OCI-LY7 (cell line): ENCODE measurements at regions not wholly inside any gene's neighbourhood (a gene's known extent, or its start where the extent isn't known, plus 50 kb on each side); places are given as distances from the start of the nearest gene placed in this dataset.

ENCODE experiments used
- EZH2phosphoT487 ChIP-seq: fragments of 200-600 bp; sonication (generic); IDR thresholded peaks from 2 replicates; pipeline ENCODE4 v1.6.1; 2018; ENCODE audit warnings: low read depth, borderline replicate concordance, mild to moderate bottlenecking, mixed run types, antibody characterized with exemption, low read length, moderate library complexity, mixed read lengths
- TF ChIP-seq, protein P1 (sequence below): fragments of 200-600 bp; sonication (generic); conservative IDR thresholded peaks from 2 replicates; pipeline ENCODE4 v1.5.1; 2014; ENCODE audit warnings: mild to moderate bottlenecking, antibody characterized with exemption, low read length, moderate library complexity, mixed read lengths

DNA sequence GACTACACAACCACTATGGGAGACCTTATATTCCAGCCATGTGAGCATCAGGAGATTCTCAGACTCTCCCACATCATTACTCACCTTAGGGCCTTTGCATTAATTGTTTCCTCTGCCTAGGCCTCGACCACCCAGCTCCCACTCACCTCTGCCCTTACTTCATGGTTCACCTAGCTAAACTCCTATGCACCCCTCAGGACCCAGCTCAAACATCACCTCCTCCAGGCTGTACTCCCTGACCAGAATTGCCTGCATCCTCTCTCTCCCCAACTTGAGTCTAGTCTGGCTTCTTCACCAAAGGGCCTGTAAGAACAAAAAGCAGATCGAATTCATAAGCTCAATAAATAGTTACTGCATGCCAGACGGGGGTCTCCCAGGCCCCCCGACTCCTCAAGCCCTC lies 53.1 kb upstream of the FAM174B start:
- TF ChIP-seq, protein P1, sequence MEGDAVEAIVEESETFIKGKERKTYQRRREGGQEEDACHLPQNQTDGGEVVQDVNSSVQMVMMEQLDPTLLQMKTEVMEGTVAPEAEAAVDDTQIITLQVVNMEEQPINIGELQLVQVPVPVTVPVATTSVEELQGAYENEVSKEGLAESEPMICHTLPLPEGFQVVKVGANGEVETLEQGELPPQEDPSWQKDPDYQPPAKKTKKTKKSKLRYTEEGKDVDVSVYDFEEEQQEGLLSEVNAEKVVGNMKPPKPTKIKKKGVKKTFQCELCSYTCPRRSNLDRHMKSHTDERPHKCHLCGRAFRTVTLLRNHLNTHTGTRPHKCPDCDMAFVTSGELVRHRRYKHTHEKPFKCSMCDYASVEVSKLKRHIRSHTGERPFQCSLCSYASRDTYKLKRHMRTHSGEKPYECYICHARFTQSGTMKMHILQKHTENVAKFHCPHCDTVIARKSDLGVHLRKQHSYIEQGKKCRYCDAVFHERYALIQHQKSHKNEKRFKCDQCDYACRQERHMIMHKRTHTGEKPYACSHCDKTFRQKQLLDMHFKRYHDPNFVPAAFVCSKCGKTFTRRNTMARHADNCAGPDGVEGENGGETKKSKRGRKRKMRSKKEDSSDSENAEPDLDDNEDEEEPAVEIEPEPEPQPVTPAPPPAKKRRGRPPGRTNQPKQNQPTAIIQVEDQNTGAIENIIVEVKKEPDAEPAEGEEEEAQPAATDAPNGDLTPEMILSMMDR = no peak
- no peak for TF ChIP-seq EZH2phosphoT487
